Astrocyte of the cerebellum (primary cell): ENCODE measurements at regions not wholly inside any gene's neighbourhood (a gene's known extent, or its start where the extent isn't known, plus 50 kb on each side); places are given as distances from the start of the nearest gene placed in this dataset.

Experiments used
- DNase-seq: peaks from one replicate; pipeline ENCODE4 v3.0.0-alpha.2; 2011; ENCODE audit warnings: low read depth
- H3K4me3 ChIP-seq: 2 replicates; pipeline ENCODE4 v1.5.1; 2011; ENCODE audit warnings: mild to moderate bottlenecking, low read depth, low read length, moderate library complexity
- CTCF ChIP-seq: IDR thresholded peaks from 2 replicates; pipeline ENCODE4 v1.5.1; 2012; ENCODE audit warnings: low read length, low read depth, moderate library complexity, mild to moderate bottlenecking; ENCODE audit errors: missing control alignments
- in situ Hi-C: cut with HindIII; loops from 2 replicates; pipeline ENCODE4 v1.10.0; 2017; ENCODE audit warnings: low sequenced_read_pairs

GRCh38 chr7:69185170-69185569, 413.1 kb upstream of the AUTS2 start:
- no peak for TF ChIP-seq CTCF
- DNase-seq, result no peak
- no peak overlapping the region for H3K4me3 ChIP-seq
- in situ Hi-C loops, result no loop called here

GRCh38 chr7:69186974-69187373, 411.3 kb upstream of the AUTS2 start:
- in situ Hi-C loops, result no loop called here
- no peak for TF ChIP-seq CTCF
- H3K4me3 ChIP-seq, result no peak overlapping the region
- DNase-seq, result no peak

GRCh38 chr7:69187824-69188333, 410.4 kb upstream of the AUTS2 start:
- no peak for DNase-seq
- no peak for TF ChIP-seq CTCF
- in situ Hi-C loops, result no loop called here
- H3K4me3 ChIP-seq, result no peak overlapping the region

GRCh38 chr7:69189406-69189805, 408.9 kb upstream of the AUTS2 start:
- in situ Hi-C loops, result no loop called here
- no peak for TF ChIP-seq CTCF
- no peak overlapping the region for H3K4me3 ChIP-seq
- DNase-seq, result no peak

GRCh38 chr7:69190025-69190424, 408.2 kb upstream of the AUTS2 start:
- DNase-seq, result no peak
- TF ChIP-seq CTCF, result no peak
- in situ Hi-C loops, result no loop called here
- H3K4me3 ChIP-seq, result no peak overlapping the region

GRCh38 chr7:69190763-69191162, 407.5 kb upstream of the AUTS2 start:
- in situ Hi-C loops, result no loop called here
- TF ChIP-seq CTCF, result no peak
- no peak overlapping the region for H3K4me3 ChIP-seq
- no peak for DNase-seq

GRCh38 chr7:69192134-69192533, 406.1 kb upstream of the AUTS2 start:
- in situ Hi-C loops, result no loop called here
- DNase-seq, result no peak
- no peak overlapping the region for H3K4me3 ChIP-seq
- no peak for TF ChIP-seq CTCF
